Suppressor macrophage treated with lipopolysaccharide for 1 hour (primary cell): ENCODE measurements at regions not wholly inside any gene's neighbourhood (a gene's known extent, or its start where the extent isn't known, plus 50 kb on each side); places are given as distances from the start of the nearest gene placed in this dataset.
"Not testable (repeated sequence)": the region's sequence is repeated elsewhere in the genome, so short reads cannot be mapped to it uniquely, and the experiment has no call there.

ENCODE experiments used
- DNase-seq, 3 donors: peaks; one replicate each; pipeline ENCODE4 v3.0.0-alpha.2; 2020 to 2022

DNA sequence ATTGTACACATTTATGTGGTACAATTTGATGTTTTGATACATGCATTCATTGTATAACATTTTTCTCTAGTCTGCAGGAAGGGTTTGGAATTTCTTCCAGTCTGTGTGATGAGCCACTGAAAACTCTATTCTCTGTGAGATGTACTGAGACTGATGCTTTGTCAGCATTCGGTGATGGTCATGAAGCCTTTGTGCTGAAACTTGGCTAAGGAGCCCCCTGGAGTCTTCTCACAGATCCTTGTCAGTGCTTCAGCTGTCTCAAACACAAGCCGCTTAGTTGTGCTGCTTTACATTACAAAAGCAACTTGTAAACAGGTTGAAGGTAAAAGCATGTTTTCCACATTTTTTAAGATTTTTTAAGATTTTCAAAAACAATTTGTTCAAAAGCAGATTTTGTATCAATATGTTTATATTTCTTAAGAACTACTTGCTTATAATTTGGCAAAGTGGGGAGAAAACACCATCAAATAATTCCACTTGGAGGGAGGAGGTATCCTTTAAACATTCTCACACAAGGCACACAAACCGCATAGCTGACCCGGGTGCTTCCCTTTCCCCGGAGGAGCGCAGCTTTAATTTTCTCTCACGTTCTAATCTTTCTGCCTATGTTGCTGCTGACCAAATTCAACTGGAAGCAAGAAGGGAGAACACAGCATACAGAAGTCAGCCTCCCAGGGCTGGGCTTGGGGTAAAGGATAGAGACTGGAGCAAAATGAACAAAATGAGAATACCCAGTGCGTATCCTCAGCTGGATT lies 249.8 kb upstream of the VSTM2A start:
- no peak for DNase-seq

DNA sequence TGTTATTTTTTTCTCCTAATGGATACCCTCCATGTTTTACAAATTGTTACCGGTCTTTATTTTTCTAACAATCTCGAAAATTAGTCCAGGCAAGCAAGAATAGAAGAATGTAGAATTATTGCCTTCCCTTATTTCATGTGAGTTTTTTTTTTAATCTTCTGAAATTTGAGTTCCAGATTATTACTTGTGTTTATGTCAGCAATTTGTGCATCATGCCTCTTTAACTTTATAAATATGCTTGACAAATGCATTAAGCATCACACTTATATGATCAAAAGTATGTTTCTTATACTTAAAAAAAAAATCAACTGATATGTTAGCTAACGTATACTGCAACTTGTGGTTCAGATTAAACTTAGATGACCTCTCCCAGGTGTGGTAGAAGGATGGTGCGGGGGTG lies 242.7 kb upstream of the VSTM2A start:
- DNase-seq, result no peak

DNA sequence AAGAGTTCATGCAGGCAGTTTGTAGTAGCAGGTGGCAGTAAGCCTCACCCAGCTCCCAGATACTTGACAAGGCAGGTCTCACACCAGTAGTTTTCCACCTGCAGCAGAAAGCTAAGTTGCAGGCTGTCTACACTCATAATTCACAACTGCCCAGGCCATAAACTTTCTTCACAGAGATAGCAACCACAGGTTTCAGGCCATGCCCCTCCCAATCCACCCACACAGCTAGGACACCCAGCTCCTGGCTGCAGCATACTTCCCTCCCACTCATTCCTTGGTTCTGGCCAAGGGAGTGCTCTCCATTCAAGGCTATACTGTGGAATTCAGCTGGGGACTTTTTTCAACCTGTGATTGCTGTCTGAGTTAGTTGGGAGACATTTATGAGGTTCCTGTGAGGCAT lies 226.2 kb upstream of the VSTM2A start:
- not testable (repeated sequence) for DNase-seq

DNA sequence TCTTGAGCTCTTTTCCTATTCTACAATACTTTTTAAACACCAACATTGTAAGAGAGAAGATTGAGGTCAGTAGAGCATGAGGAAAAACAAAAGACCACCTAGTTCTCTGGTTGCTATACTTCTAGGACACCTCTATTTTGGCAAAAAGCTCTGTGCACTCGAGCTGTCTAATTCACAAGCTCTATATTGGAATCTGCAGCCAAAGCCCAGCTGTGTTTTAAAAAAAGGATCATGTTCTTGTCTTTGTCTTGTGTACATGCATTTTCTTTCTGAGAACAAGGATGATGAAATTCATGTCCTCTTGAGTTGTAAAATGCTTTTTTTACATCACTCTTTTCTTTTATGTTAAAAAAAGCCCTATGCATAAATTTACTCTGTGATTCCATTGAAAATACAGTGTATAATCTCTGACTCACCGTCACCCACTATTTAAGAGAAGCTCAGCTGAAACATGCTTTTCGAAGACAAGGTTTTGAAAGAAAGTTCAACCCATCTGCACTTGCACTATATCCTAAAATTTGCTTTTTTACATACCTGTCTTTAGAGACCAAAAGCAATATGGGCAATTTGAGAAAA lies 215.5 kb upstream of the VSTM2A start:
- DNase-seq, result no peak

DNA sequence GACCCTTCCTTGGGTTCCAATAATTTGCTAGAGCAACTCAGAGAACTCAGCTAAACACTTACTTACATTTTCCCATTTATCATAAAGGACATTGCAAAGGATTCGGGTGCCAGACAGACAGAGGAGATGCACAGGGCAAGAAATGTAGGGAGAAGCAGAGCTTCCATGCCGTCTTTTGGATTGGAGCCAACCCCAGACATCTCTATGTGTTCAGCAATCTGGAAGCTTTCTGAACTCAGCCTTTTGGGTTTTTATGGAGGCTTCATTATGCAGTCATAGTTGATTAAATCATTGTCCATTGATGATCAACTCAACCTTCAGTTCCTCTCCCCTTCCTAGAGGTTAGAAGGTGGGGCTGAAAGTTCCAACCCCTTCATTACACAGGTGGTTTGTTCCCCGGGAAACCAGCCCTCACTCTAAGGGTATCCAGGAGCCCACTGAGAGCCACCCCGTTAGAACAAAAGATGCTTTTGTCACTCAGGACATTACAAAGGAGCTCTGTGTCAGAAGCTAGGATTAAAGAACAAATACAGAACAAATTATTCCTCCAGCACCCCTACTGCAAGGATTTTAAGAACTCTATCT lies 211.9 kb upstream of the VSTM2A start:
- DNase-seq, result no peak

DNA sequence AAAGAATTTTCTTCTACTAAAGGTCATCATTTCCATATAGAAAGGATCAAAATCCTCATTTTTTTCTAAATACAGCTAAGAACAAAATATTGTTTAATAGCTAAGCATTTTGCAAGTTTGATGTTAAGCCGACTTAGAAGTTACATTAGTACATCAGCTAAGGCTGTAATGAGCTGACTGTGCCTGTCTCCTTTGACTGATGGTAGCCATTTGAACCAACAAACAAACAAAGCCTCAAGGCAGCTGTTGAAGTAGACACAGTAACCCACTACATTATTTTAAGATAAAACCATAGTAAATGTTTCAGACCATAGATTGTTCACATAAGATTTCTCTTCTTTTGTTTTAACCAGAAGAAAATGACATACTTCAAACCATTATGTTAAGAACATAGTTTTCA lies 210.9 kb upstream of the VSTM2A start:
- no peak for DNase-seq

DNA sequence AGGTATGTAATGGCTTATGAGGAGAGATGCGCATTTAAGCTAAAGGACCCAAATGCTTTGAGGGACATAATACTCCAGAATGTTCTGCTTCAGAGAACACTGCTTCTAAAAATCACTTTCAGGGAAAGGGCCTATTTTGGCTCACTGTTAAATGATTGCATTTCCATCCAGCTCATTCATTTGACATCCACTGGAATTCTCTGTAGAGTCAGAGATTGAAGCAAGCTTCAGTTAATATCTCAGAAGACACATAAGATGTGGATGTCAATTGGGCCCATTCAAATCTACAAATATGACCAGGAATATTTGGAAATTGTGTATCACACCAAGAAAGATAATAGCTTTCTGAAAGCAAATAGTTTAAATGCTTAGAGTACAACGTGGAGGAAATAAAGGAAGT lies 209.9 kb upstream of the VSTM2A start:
- no peak for DNase-seq

DNA sequence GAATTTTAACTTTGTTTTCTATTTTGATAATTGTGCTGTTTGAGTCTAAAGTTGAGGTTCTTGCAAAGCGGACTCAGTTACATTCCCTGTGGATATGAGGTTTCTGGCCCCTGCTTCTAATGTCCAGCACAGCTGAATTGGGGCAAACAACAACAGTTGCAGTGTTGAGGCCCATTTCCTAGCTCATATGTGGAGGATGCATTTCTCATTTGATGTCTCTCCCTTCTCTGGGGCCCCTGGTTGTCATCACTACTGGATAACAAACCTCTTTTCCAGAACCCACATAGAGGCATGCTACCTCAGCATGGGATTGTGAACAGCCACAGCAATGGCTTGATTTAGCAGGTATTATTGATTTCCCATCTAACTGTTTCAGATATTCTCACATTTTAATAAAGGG lies 208.2 kb upstream of the VSTM2A start:
- DNase-seq, result no peak

DNA sequence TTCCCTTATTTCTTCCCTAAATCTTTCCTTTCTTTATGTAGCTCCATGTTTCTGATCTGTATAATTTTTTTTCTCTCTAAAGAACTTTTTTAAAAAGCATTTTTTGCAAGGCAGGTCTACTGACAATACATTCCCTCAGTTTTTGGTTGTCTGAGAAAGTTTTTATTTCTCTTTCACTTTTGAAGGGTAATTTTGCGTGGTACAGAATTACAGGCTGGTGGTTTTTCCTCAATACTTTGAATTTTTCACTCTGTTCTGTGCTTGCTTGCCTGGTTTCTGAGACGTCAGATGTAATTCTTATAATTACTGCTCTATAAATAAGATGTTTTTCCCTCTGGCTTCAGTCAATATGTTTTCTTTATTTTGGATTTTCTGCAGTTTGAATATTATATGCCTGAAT lies 205.4 kb upstream of the VSTM2A start:
- no peak for DNase-seq

DNA sequence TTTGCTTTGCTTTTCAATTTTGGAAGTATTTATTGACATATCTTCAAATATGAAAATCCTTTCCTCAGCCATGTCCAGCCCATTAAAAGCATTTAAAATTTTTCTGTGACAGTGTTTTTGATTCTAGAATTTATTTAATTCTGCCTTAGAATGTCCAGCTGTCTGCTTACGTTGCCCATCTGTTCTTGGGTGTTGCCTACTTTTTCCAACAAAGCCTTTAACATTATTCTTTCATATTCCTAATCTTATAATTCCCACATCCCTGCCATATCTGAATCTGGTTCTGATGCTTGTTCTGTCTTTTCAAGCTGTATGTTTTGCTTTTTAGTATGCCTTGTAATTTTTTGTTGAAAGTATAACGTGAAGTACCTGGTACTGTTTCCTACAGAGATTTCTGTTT lies 204.7 kb upstream of the VSTM2A start:
- no peak for DNase-seq

DNA sequence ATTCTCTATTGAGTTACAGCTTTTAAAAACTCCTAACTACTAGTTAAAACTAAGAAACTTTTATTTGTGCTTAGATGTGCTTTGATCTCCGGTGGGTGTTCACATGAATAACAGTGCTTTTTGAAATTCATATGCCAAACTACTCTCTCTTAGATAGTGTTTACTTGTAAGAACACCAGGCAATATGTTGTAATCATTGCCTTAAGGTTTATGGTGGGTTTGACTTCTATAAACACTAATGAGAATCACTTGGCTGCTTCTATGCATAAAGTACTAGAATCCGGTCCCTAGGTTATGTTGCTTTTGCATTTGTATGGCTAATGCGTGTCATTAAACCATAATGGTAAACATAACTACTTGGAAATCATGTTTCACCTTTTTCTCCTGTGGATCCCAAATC lies 203.9 kb upstream of the VSTM2A start:
- DNase-seq, result no peak

DNA sequence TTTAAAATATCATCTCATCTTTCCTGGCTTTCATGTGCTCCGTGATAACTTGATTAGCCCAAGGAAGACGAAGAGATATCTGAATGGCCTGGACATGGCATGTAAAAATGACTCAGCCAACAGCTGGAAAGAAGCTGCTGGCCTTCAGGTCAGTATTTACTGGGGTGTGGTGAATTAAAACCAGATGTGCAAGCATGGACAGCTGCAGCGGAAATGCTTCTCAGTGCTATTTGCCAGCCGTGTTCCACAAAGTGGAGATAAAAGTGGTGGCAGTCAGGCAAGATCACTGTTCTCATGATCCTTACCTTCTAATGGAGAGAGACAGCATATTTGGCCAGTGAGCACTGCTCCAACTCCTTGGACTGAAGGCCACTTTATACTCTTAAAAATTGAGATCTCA lies 203.1 kb upstream of the VSTM2A start:
- DNase-seq, result no peak

DNA sequence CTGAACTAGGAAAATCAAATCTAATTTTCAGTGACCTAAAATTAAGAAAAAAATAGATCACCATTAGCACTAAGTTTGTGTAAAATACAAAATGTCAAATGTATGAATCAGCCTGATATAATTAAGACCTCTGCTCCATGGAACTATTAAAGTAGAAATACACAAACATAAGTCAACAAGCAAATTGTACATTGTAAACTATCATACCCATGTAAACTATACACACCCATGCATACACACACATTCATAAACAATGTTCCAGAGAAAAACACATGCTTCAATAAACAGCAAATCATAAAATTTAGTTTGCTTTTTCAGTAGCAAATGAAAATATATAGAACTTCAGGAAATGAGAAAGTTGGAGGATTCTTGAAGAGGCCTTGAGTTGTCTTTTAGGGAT lies 199.7 kb upstream of the VSTM2A start:
- no peak for DNase-seq

DNA sequence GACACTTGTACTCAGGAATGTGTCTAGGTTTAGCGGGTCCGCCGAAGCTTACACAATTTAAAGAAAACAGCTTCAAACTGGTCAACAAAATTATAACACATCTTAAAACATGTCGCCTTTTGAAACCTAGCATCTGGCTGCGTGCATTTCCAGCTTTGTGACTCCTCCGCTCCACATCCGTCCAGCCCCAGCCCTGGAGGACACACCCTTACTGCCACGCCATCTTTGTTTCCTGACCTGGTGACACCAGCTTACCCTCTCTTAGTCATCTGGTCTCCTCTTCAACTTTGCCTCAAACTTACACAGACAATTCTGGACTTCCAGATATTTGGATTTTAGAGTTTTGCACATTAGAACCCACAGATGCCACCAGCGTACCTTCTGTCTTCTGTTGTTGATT lies 198.7 kb upstream of the VSTM2A start:
- no peak for DNase-seq

DNA sequence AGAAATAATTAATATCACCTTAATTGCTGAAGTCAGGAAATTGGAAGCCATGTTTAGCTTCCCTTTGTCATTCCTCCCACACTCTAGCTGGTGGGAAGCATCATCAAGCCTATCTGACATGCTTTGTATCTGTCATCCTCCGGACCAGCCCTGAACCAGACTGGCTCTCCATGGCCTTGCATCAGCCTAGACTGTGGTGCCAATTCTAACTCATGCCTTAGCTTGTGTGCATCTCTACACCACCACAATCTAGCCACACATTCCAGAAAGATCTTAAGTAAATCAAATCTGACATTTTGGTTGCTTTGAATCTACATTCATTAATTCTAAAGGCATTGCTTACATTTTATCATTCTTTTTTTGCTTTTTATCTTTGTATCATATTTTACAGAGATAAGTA lies 196.4 kb upstream of the VSTM2A start:
- no peak for DNase-seq

DNA sequence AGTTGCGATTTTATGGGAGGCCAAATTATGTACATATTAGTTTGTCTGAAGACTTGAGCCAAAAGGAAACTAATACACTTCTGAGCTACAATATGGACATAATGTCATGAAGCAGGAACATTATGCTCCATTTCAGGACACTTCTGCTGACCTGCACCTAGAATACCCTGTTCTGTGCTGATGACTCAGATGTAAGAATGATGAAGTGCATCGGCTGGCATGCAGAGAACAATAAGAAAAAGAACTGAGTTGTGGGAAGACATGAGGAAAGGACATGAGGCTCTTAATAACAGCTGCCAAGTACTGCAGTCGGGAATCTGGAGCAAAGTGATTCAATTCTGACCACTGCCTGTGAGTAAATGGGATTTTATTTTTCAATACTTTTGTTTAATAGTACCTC lies 192.9 kb upstream of the VSTM2A start:
- no peak for DNase-seq

DNA sequence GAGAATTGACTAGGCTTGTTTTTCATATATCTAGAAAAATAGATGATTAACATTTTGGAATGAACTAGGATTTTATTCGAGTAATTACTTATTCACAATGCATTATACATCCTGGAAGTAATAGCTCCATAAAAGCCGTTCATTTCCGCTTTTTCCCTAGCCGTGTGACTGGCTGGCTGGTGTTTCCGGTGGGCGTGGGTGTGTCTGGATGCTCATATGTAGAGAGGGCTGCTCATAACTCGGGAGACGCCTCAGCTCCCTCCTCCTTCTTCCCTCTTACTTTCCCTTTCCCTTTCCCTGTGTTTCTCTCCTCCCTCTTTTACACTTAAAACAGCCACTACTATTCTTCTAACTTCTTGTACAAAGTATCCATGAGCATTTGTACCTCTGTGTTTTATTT lies 187.7 kb upstream of the VSTM2A start:
- DNase-seq, result no peak

DNA sequence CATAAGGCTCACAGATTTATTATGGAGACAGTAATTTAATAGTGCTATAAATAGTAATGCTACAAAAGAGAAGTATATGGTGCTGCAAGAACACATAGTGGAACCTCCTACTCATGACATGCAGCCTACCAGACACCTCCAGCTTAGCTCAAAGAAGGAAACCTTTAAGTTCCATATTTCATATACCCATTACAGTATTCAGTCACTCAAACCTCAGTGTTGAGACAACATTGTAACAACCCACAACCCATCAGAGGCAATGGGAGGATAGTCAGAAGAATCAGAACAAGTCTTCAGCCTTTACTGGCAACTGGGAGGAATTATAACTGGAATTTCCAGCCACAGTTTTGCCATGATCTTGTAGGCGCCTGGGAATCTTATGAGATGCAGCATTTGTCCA lies 186.3 kb upstream of the VSTM2A start:
- DNase-seq, result no peak

DNA sequence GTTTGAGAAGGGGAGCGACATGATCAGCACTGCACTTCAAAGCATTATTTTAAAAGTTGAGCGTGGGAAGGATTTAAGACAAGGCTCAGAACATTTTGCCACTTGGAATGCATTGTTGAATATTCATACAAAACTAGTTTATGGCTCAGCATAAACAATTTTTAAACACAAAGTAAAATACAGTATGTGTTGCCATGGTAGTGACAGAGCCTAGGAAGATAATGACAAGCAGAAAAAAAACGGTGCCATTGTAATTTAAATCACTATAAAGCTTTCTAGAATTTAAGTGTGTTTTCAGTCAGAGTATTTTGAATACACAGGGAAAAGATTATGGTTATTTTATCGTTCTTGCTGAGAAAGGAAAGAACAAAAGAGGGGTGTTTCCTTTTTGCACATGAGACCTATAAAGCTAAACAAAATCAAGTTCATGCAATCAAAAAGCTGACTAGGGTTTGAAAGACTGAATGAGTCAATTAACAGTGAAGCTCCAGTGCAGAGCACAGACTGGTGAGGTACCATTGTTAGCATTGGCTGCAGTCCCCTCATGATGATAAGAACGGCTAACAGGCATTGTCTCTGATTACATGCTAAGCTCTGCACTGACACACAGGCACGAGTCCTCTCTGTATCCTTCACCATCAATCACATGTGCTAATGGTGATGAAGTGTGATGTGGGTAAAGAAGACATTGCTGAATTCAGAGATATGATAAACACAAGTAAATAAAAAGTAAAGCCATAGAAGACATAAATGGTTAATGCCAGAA lies 181.9 kb upstream of the VSTM2A start:
- DNase-seq, result no peak

DNA sequence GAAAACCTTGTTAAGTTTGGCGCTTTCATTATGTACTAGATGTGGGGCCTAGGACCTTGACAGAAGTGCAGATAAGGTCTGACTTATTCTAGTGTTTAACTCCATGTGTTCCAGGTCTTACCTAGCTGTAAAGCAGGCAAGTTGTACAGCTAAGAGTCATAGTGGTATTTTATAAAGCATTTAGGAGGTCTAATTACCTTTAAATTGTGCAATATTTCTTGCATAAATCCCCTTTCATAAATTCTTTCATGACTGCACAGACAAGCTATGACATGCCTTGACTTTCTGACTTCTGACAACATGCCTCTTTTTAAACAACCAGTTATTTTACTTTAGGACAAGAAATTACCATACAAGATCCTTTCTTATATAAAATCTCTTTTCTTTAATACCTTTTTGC lies 151.6 kb upstream of the VSTM2A start:
- DNase-seq, result no peak

DNA sequence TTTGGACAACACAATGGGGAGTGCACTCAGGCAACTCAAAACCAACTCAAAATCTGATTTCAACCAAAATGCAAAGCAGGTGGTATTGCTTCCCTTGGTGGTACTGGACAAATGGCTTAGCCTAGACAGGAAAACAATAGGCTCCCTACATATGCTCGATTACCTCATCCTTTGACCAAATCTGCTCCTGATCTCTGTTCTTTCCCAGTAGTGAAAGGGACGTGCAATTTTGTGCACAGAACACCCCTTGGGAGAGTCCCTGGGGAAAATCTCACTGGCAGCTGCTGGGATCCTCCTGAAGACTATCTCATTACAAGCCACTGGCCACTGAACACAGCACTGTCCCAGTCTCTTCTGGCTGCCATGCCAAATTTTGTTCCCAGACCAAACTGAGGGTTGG lies 149.2 kb upstream of the VSTM2A start:
- DNase-seq, result no peak

DNA sequence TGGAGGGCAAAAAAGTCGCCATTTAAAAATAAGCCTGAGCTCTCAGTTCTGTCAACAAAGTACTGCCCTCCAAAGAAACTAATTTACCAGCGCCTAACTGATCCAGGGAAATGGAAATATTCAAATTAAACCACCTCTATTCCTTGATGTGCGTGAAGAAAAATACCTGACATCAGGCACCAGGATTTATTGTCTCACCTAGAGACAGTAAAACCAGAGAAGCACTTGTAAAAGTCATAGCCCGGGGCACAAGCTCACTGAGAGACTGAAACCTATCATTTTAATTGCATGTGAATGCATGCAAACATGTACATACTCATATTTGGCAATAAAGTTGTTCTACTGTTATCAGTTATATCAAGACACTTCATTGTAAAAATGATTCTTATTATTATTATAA lies 147.3 kb upstream of the VSTM2A start:
- no peak for DNase-seq

DNA sequence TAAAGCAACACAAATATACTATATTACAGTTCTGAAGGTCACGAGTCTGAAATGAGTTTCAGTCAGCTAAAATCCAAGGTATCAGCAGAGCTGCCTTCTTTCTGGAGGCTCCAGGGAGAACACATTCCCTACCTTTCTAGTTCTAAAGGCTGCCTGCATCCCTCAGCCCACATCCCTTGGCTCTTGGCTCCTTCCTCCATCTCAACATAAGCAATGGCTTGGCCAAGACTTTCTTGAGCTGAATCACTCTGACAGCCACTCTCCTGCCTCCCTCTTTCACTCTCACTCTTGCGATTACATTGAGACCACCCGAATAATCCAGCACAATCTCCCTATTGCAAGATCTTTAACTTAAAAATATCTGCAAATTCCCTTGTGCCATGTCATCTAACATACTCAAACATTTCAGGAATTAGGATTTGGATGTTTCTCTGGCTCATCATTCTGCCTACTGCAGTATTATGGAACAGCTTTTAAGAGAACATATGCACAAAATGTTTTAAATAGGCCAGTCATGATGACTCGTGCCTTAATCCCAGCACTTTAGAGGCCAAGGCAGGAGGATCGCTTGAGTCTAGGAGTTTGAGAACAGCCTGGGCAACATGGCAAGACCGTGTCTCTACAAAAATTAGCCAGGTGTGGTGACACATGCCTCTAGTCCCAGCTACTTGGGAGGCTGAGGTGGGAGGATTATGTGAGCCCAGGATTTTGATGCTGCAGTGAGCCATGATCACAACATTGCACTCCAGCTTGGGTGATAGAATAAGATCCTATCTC lies 144.2 kb upstream of the VSTM2A start:
- no peak for DNase-seq
